HCT116 (cell line): ENCODE measurements at regions not wholly inside any gene's neighbourhood (a gene's known extent, or its start where the extent isn't known, plus 50 kb on each side); places are given as distances from the start of the nearest gene placed in this dataset.

Experiments
- ATAC-seq: fragments of 200-7000 bp; cut with Tn5 transposase; 2 replicates; pipeline ENCODE4 v1.9.1; 2020; ENCODE audit warnings: mild to moderate bottlenecking, moderate library complexity
- BruUV-seq: library from RNA; stranded (reverse); fragments of 400-500 nt; replicated peaks from 2 replicates; lab custom pipeline; 2021; lab: Mats Ljungman, UMichigan
- CTCF ChIA-PET: fragments of 300-600 bp; sonication (Branson Sonifier 250); formaldehyde crosslinking; loops from one replicate; lab custom pipeline; 2021; ENCODE audit warnings: antibody characterized with exemption; lab: Charles Lee
- POLR2A ChIA-PET: fragments of 300-600, 350-600 bp; sonication (Branson Sonifier 250); formaldehyde crosslinking; loops from one replicate; lab custom pipeline; 2021; ENCODE audit warnings: antibody characterized with exemption; lab: Charles Lee
- RAD21 ChIA-PET, 2 experiments: fragments of 300-600 bp; sonication (Branson Sonifier 250); formaldehyde crosslinking; loops; one replicate each; lab custom pipeline; 2023; ENCODE audit warnings: low total read pairs in 2 of 2; ENCODE audit not compliant: uncharacterized antibody in 2 of 2, unreplicated experiment in 2 of 2, low non-redundant PET in 1 of 2; lab: Charles Lee
- DNase-seq: peaks from one replicate; pipeline ENCODE4 v3.0.0-alpha.2; 2010; ENCODE audit warnings: low read depth, low spot score
- H2AFZ ChIP-seq: fragments of 200-600 bp; shearing (Covaris generic), sonication (generic); 2 replicates; pipeline ENCODE4 v1.6.1; 2017; ENCODE audit warnings: low read depth, mixed run types, mixed read lengths, antibody characterized with exemption, low read length; ENCODE audit not compliant: poor library complexity, severe bottlenecking
- H3K27ac ChIP-seq: 2 replicates; pipeline ENCODE4 v1.5.1; 2012; ENCODE audit warnings: low read depth, low read length
- H3K27me3 ChIP-seq: fragments of 200-600 bp; sonication (generic); 2 replicates; pipeline ENCODE4 v1.6.1; 2016; ENCODE audit warnings: mixed run types, low read length, mixed read lengths; ENCODE audit not compliant: insufficient read depth
- H3K36me3 ChIP-seq, 2 experiments: fragments of 200-500 bp in 1 of 2; fragments of 200-600 bp in 1 of 2; sonication (Bioruptor generic) in 1 of 2; sonication (generic) in 1 of 2; 2 replicates each; pipeline versions ENCODE4 v1.5.1 to v1.6.1; 2014 to 2016; ENCODE audit warnings: low read length in 2 of 2, inconsistent platforms in 1 of 2, mixed read lengths in 1 of 2, mixed run types in 1 of 2; ENCODE audit not compliant: insufficient read depth in 2 of 2, control insufficient read depth in 1 of 2
- H3K4me1 ChIP-seq, 2 experiments: fragments of 200-600 bp in 1 of 2; sonication (generic) in 1 of 2; 2 replicates each; pipeline versions ENCODE4 v1.5.1 to v1.6.1; 2012 to 2017; ENCODE audit warnings: low read length in 2 of 2, inconsistent platforms in 1 of 2, mild to moderate bottlenecking in 1 of 2, mixed read lengths in 1 of 2, mixed run types in 1 of 2, moderate library complexity in 1 of 2; ENCODE audit not compliant: insufficient read depth in 2 of 2, control insufficient read depth in 1 of 2
- H3K4me2 ChIP-seq: fragments of 200-600 bp; sonication (generic); 2 replicates; pipeline ENCODE4 v1.6.1; 2017; ENCODE audit warnings: mixed run types, low read length, mixed read lengths
- H3K4me3 ChIP-seq, 2 experiments: fragments of 200-600 bp in 1 of 2; sonication (generic) in 1 of 2; replicated peaks in 1 of 2; 2 replicates each; pipeline ENCODE4 v1.5.1; 2011 to 2016; ENCODE audit warnings: low read length in 2 of 2, control low read depth in 1 of 2, low read depth in 1 of 2, mild to moderate bottlenecking in 1 of 2, mixed read lengths in 1 of 2, mixed run types in 1 of 2
- H3K79me2 ChIP-seq: fragments of 200-600 bp; sonication (generic); 2 replicates; pipeline ENCODE4 v1.6.1; 2017; ENCODE audit warnings: mild to moderate bottlenecking, mixed run types, low read length, moderate library complexity, mixed read lengths; ENCODE audit not compliant: insufficient read depth
- H3K9ac ChIP-seq: fragments of 200-600 bp; sonication (generic); 2 replicates; pipeline ENCODE4 v1.6.1; 2016; ENCODE audit warnings: low read length, mixed read lengths
- H3K9me2 ChIP-seq: fragments of 200-600 bp; sonication (generic), shearing (Covaris generic); 2 replicates; pipeline ENCODE4 v1.6.1; 2017; ENCODE audit warnings: mixed run types, mild to moderate bottlenecking, moderate library complexity; ENCODE audit not compliant: insufficient read depth
- H3K9me3 ChIP-seq, 2 experiments: fragments of 200-500 bp in 1 of 2; fragments of 200-600 bp in 1 of 2; sonication (Bioruptor generic) in 1 of 2; sonication (generic) in 1 of 2; 2 replicates each; pipeline ENCODE4 v1.6.1; 2014 to 2017; ENCODE audit warnings: low read length in 2 of 2, mixed read lengths in 2 of 2, inconsistent platforms in 1 of 2, low read depth in 1 of 2, mild to moderate bottlenecking in 1 of 2, mixed run types in 1 of 2, moderate library complexity in 1 of 2; ENCODE audit not compliant: control insufficient read depth in 1 of 2, insufficient read depth in 1 of 2
- H4K20me1 ChIP-seq: fragments of 200-600 bp; sonication (generic), shearing (Covaris generic); 2 replicates; pipeline ENCODE4 v1.6.1; 2017; ENCODE audit warnings: mixed run types, mild to moderate bottlenecking, moderate library complexity; ENCODE audit not compliant: insufficient read depth
- ATF3 ChIP-seq: IDR thresholded peaks from 2 replicates; pipeline ENCODE4 v1.6.1; 2012
- CEBPB ChIP-seq: IDR thresholded peaks from 2 replicates; pipeline ENCODE4 v1.6.1; 2012; ENCODE audit warnings: low read depth
- EZH2 ChIP-seq: fragments of 200-600 bp; sonication (generic); IDR thresholded peaks from 2 replicates; pipeline ENCODE4 v1.6.1; 2017; ENCODE audit warnings: antibody characterized with exemption, mixed run types
- EZH2phosphoT487 ChIP-seq: fragments of 200-600 bp; IDR thresholded peaks from 2 replicates; pipeline ENCODE4 v1.6.1; 2018; ENCODE audit warnings: antibody characterized with exemption, borderline replicate concordance
- MAX ChIP-seq: IDR thresholded peaks from 2 replicates; pipeline ENCODE4 v1.6.1; 2012
- POLR2A ChIP-seq: IDR thresholded peaks from 2 replicates; pipeline ENCODE4 v1.7.0; 2011; ENCODE audit warnings: borderline replicate concordance; ENCODE audit not compliant: insufficient read depth, insufficient read length; ENCODE audit errors: extremely low read depth
- POLR2AphosphoS5 ChIP-seq: IDR thresholded peaks from 2 replicates; pipeline ENCODE4 v1.6.1; 2011; ENCODE audit warnings: mild to moderate bottlenecking, low read depth, low read length, moderate library complexity
- REST ChIP-seq: IDR thresholded peaks from 2 replicates; pipeline ENCODE4 v1.6.1; 2012; ENCODE audit warnings: low read depth
- SP1 ChIP-seq: IDR thresholded peaks from 2 replicates; pipeline ENCODE4 v1.6.1; 2012; ENCODE audit warnings: low read depth
- SRF ChIP-seq: IDR thresholded peaks from 2 replicates; pipeline ENCODE4 v1.6.1; 2012; ENCODE audit warnings: low read depth
- ZBTB33 ChIP-seq: IDR thresholded peaks from 2 replicates; pipeline ENCODE4 v1.6.1; 2011; ENCODE audit warnings: mild to moderate bottlenecking, low read length, moderate library complexity; ENCODE audit not compliant: insufficient replicate concordance; ENCODE audit errors: extremely low read depth
- ZNF274 ChIP-seq: fragments of 200-500 bp; sonication (Bioruptor generic); IDR thresholded peaks from 2 replicates; pipeline ENCODE4 v1.6.1; 2014; ENCODE audit warnings: mild to moderate bottlenecking, low read depth, low read length, inconsistent platforms
- intact Hi-C: fragments of 100-400 bp; cut with micrococcal nuclease; formaldehyde crosslinking; loops from 2 replicates; pipeline ENCODE4 v1.10.0; 2022

- intact Hi-C loops: no loop called here
- TF ChIP-seq EZH2phosphoT487: no peak
- no peak for TF ChIP-seq CEBPB
- no peak for TF ChIP-seq EZH2
- TF ChIP-seq ZBTB33: no peak
- RAD21 ChIA-PET: no interaction called here
- Histone ChIP-seq H3K27ac (no peak overlapping the region), H2AFZ (no peak overlapping the region), H3K27me3 (no peaks in the 10 kb centered on the region), H4K20me1 (no peaks in the 10 kb centered on the region), H3K79me2 (no peaks in the 10 kb centered on the region), H3K9ac (no peak overlapping the region), H3K9me3 (no peaks in the 10 kb centered on the region), H3K4me3 (no peak overlapping the region), H3K4me1 (no peaks in the 10 kb centered on the region), H3K36me3 (no peaks in the 10 kb centered on the region), H3K4me2 (no peak overlapping the region), H3K9me2 (no peaks in the 10 kb centered on the region)
- no TSS peak for BruUV-seq
- DNase-seq: no peak
- no peak for ATAC-seq
- CTCF ChIA-PET: no interaction called here
- POLR2A ChIA-PET: no interaction called here
These were observed 269.8 kb upstream of the KLF6 start for GRCh38 chr10:4054656-4055435.

- BruUV-seq: no TSS peak
- ChIA-PET CTCF (no interaction called here), RAD21 (no interaction called here), POLR2A (no interaction called here)
- H3K9ac ChIP-seq: no peak overlapping the region
- H3K9me2 ChIP-seq: no peaks in the 10 kb centered on the region
- TF ChIP-seq MAX (no peak), POLR2A (no peak), CEBPB (no peak), SRF (no peak), POLR2AphosphoS5 (no peak), ZNF274 (no peak), REST (no peak), SP1 (no peak), ATF3 (no peak)
- H3K27ac ChIP-seq: no peak overlapping the region
- intact Hi-C loops: no loop called here
- DNase-seq: no peak
- no peaks in the 10 kb centered on the region for H3K9me3 ChIP-seq
- no peaks in the 10 kb centered on the region for H3K79me2 ChIP-seq
- H3K4me3 ChIP-seq: no peak overlapping the region
- H3K36me3 ChIP-seq: no peaks in the 10 kb centered on the region
- no peaks in the 10 kb centered on the region for H3K27me3 ChIP-seq
- H2AFZ ChIP-seq: no peak overlapping the region
- no peaks in the 10 kb centered on the region for H4K20me1 ChIP-seq
- no peak for ATAC-seq
- H3K4me1 ChIP-seq: no peaks in the 10 kb centered on the region
- H3K4me2 ChIP-seq: no peak overlapping the region
These were observed 268.9 kb upstream of the KLF6 start for GRCh38 chr10:4053940-4054339.
